ENCODE measurements at regions not wholly inside any gene's neighbourhood (a gene's known extent, or its start where the extent isn't known, plus 50 kb on each side); places are given as distances from the start of the nearest gene placed in this dataset.

GRCh38 chr5:73256462-73256861 lies 83.5 kb downstream of the TMEM174 start:
- H3K4me3 Mint-ChIP-seq, result no peak overlapping the region
- no peak for TF ChIP-seq NANOG (IDR thresholded peaks at IDR 0.05; ENCODE audit: borderline replicate concordance)
- no peak for TF ChIP-seq EZH2phosphoT487 (IDR thresholded peaks at IDR 0.05; ENCODE audit: unreplicated experiment)
- no peak for TF ChIP-seq ZNF114 (CRISPR knock-in tag; IDR thresholded peaks at IDR 0.05)
- TF ChIP-seq, protein P1, sequence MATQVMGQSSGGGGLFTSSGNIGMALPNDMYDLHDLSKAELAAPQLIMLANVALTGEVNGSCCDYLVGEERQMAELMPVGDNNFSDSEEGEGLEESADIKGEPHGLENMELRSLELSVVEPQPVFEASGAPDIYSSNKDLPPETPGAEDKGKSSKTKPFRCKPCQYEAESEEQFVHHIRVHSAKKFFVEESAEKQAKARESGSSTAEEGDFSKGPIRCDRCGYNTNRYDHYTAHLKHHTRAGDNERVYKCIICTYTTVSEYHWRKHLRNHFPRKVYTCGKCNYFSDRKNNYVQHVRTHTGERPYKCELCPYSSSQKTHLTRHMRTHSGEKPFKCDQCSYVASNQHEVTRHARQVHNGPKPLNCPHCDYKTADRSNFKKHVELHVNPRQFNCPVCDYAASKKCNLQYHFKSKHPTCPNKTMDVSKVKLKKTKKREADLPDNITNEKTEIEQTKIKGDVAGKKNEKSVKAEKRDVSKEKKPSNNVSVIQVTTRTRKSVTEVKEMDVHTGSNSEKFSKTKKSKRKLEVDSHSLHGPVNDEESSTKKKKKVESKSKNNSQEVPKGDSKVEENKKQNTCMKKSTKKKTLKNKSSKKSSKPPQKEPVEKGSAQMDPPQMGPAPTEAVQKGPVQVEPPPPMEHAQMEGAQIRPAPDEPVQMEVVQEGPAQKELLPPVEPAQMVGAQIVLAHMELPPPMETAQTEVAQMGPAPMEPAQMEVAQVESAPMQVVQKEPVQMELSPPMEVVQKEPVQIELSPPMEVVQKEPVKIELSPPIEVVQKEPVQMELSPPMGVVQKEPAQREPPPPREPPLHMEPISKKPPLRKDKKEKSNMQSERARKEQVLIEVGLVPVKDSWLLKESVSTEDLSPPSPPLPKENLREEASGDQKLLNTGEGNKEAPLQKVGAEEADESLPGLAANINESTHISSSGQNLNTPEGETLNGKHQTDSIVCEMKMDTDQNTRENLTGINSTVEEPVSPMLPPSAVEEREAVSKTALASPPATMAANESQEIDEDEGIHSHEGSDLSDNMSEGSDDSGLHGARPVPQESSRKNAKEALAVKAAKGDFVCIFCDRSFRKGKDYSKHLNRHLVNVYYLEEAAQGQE (IDR thresholded peaks at IDR 0.05; ENCODE audit: unreplicated experiment), result no peak
- TF ChIP-seq STAT1 (IDR thresholded peaks at IDR 0.05; ENCODE audit: unreplicated experiment), result no peak
- TF ChIP-seq POLR2AphosphoS5 (IDR thresholded peaks at IDR 0.05; ENCODE audit: low read depth), result no peak
- TF ChIP-seq ZNF331 (CRISPR knock-in tag; IDR thresholded peaks at IDR 0.05; ENCODE audit: low read depth), result no peak
- TF ChIP-seq CREB1 (CRISPR knock-in tag; IDR thresholded peaks at IDR 0.05; ENCODE audit: low read depth), result no peak
- no peak for TF ChIP-seq ETS1 (IDR thresholded peaks at IDR 0.05)
- no peak for TF ChIP-seq EZH2 (IDR thresholded peaks at IDR 0.05; ENCODE audit: low read depth, unreplicated experiment)
- no peak for TF ChIP-seq JUNB (IDR thresholded peaks at IDR 0.05; ENCODE audit: unreplicated experiment)
- TF ChIP-seq, protein P2, sequence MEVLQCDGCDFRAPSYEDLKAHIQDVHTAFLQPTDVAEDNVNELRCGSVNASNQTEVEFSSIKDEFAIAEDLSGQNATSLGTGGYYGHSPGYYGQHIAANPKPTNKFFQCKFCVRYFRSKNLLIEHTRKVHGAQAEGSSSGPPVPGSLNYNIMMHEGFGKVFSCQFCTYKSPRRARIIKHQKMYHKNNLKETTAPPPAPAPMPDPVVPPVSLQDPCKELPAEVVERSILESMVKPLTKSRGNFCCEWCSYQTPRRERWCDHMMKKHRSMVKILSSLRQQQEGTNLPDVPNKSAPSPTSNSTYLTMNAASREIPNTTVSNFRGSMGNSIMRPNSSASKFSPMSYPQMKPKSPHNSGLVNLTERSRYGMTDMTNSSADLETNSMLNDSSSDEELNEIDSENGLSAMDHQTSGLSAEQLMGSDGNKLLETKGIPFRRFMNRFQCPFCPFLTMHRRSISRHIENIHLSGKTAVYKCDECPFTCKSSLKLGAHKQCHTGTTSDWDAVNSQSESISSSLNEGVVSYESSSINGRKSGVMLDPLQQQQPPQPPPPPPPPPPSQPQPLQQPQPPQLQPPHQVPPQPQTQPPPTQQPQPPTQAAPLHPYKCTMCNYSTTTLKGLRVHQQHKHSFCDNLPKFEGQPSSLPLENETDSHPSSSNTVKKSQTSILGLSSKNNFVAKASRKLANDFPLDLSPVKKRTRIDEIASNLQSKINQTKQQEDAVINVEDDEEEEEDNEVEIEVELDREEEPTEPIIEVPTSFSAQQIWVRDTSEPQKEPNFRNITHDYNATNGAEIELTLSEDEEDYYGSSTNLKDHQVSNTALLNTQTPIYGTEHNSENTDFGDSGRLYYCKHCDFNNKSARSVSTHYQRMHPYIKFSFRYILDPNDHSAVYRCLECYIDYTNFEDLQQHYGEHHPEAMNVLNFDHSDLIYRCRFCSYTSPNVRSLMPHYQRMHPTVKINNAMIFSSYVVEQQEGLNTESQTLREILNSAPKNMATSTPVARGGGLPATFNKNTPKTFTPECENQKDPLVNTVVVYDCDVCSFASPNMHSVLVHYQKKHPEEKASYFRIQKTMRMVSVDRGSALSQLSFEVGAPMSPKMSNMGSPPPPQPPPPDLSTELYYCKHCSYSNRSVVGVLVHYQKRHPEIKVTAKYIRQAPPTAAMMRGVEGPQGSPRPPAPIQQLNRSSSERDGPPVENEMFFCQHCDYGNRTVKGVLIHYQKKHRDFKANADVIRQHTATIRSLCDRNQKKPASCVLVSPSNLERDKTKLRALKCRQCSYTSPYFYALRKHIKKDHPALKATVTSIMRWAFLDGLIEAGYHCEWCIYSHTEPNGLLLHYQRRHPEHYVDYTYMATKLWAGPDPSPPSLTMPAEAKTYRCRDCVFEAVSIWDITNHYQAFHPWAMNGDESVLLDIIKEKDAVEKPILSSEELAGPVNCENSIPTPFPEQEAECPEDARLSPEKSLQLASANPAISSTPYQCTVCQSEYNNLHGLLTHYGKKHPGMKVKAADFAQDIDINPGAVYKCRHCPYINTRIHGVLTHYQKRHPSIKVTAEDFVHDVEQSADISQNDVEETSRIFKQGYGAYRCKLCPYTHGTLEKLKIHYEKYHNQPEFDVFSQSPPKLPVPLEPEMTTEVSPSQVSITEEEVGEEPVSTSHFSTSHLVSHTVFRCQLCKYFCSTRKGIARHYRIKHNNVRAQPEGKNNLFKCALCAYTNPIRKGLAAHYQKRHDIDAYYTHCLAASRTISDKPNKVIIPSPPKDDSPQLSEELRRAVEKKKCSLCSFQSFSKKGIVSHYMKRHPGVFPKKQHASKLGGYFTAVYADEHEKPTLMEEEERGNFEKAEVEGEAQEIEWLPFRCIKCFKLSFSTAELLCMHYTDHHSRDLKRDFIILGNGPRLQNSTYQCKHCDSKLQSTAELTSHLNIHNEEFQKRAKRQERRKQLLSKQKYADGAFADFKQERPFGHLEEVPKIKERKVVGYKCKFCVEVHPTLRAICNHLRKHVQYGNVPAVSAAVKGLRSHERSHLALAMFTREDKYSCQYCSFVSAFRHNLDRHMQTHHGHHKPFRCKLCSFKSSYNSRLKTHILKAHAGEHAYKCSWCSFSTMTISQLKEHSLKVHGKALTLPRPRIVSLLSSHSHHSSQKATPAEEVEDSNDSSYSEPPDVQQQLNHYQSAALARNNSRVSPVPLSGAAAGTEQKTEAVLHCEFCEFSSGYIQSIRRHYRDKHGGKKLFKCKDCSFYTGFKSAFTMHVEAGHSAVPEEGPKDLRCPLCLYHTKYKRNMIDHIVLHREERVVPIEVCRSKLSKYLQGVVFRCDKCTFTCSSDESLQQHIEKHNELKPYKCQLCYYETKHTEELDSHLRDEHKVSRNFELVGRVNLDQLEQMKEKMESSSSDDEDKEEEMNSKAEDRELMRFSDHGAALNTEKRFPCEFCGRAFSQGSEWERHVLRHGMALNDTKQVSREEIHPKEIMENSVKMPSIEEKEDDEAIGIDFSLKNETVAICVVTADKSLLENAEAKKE (CRISPR knock-in tag; IDR thresholded peaks at IDR 0.05), result no peak
- no peak for TF ChIP-seq CTCF (conservative IDR thresholded peaks at IDR 0.05; ENCODE audit: low read depth in 2 of 2)
- no peak overlapping the region for H3K27ac ChIP-seq (ENCODE audit: low read depth)

More at GRCh38 chr5:73256462-73256861, 83.5 kb downstream of the TMEM174 start:
- DNase-seq (ENCODE audit: low spot score) (no peak), ATAC-seq (no peak)
- H4K20me1 ChIP-seq (replicated peaks; ENCODE audit: insufficient read depth), result no peaks in the 10 kb centered on the region
- H3K4me2 ChIP-seq, result no peak overlapping the region
- Mint-ChIP-seq H3K4me1 (peaks cover 9% of the 10 kb centered on the region), H3K36me3 (ENCODE audit: low read depth) (no peaks in the 10 kb centered on the region), H3K27ac (no peak overlapping the region), H3K27me3 (ENCODE audit: insufficient read depth, low read depth, poor library complexity) (peaks cover 10% of the 10 kb centered on the region), H3K9me3 (no peaks in the 10 kb centered on the region; the same call in 2 of the 3 replicates)
- H3K36me3 ChIP-seq (ENCODE audit: insufficient read depth), result no peaks in the 10 kb centered on the region
- peaks cover 10% of the 10 kb centered on the region; the same call in 1 of the 2 replicates for H3K9me2 ChIP-seq (ENCODE audit: insufficient read depth)
- no peaks in the 10 kb centered on the region for H3F3A ChIP-seq (replicated peaks; ENCODE audit: low read depth)
- no peaks in the 10 kb centered on the region for H3K27me3 ChIP-seq (ENCODE audit: insufficient read depth)
- no peak overlapping the region for H3K4me3 ChIP-seq
- H3K4me1 ChIP-seq (ENCODE audit: insufficient read depth), result no peaks in the 10 kb centered on the region
- H3K79me2 ChIP-seq (replicated peaks; ENCODE audit: insufficient read depth), result no peaks in the 10 kb centered on the region
- no peak overlapping the region for H2AFZ ChIP-seq
